Activated CD8-positive, alpha-beta memory T cell treated with anti-CD3 and anti-CD28 coated beads for 4 hours (primary cell): ENCODE measurements at regions not wholly inside any gene's neighbourhood (a gene's known extent, or its start where the extent isn't known, plus 50 kb on each side); places are given as distances from the start of the nearest gene placed in this dataset.

Source experiments
- DNase-seq, 2 donors: peaks; one replicate each; pipeline ENCODE4 v3.0.0-alpha.2; 2020; ENCODE audit warnings: low read depth in 2 of 2

DNA sequence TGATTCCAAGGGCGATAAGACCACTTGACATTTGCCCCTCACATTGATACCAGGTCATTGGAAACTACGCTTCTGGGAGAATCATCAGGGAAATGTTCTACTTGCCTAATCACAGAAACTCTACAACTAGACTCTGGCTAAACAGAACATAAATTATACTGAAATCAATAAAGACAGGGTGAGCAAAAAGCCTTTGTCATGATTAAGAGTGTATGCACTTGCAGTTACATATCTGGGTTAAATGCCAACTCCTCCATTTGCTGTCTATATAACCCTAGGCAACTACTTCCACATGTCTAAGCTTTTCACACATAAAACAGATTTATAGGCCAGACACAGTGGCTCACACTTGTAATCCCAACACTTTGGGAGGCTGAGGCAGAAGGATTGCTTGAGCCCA, 125.7 kb downstream of the PHLDA1 start:
- DNase-seq, result no peak

DNA sequence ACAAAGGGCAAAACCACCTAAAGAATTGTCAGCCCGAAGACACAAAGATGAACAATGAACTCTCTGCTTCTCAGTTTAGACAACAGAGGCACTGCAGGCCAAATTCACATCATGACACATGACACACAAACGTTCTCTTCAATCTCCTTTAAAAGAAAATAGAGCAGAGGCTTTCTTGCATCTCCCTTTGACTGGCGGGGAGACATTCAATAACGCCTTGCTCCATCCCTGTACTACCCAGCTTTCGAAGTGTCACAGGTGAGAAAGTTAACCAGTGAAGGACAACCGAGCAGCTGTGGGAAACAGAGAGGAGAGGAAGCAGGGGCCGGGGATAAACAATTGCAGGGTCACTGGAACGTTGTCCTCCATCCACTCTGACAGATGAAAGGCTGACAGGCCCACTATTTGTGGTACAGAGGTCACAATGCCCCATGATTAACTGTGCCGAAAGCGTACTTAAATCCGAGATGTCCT, 130.8 kb downstream of the PHLDA1 start:
- DNase-seq, result no peak

DNA sequence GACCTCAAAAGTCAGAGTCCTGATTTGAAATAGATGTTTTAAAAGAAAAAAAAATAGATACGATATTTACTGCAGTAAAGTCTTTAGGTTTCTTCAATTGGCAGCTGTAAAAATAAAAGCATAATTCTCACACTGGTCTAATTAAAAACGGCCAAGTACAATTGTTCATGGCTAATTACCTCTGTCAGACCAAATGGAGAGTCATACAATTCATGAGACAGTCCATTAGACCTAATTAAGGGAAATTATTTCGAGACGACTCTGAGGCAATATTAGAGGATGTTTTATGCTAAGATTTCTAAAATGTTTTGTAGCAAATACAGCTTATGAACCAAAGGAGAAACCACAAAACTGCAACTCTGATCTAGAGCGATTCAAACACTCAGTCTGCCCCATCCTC, 131.3 kb downstream of the PHLDA1 start:
- DNase-seq, result no peak

DNA sequence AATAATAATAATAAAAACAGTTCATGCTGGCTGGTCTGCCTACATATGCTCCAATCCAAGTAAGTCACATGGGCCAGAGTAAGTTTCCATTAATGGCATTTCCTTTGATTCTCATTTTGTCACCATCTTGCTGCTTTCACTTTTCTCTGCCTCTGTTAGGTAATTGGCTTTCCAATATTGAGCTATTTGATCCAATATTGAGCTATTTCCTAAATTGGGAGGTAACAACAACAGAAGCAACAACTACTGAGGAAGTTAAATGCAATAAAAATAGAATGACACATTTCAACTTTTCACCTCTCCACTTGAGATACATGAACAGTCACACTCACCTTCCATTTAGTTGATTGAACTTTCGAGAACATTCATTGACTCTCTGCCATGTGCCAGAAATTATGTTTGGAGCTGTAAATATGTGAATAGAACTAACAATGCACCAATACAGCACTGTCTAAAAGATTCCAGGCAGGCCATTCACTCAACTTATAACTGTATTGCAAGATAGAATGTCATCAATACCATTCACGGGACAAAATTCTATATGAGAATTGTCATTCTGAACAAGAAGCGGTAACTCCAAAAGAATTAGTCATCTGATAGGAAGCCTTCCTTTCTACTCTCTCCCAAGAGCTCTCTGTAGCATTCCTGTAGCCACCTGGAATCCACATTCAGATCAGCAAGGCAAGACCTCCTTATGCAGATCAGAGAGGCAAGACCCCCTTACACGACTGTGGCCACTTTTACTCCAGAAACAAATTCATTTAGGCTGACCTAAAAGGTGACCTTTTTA, 136.4 kb downstream of the PHLDA1 start:
- DNase-seq, result no peak

DNA sequence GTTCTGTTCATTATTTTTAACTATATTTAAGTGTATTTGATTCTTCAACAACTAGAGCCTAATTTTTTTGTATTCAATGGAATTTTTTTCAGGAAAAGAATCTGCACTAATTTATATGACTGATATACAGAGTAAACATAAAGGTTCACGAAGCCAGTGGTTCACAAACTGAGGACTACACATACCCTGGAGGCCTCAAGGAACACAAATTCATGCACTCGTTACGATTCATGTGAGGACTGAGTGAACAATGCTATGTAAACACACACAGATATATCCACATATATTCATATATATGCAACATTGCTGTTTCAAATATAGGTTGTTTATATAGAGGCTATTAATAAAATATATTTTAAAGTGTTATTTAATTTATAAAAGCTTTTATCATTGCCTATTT, 137.8 kb downstream of the PHLDA1 start:
- no peak for DNase-seq

DNA sequence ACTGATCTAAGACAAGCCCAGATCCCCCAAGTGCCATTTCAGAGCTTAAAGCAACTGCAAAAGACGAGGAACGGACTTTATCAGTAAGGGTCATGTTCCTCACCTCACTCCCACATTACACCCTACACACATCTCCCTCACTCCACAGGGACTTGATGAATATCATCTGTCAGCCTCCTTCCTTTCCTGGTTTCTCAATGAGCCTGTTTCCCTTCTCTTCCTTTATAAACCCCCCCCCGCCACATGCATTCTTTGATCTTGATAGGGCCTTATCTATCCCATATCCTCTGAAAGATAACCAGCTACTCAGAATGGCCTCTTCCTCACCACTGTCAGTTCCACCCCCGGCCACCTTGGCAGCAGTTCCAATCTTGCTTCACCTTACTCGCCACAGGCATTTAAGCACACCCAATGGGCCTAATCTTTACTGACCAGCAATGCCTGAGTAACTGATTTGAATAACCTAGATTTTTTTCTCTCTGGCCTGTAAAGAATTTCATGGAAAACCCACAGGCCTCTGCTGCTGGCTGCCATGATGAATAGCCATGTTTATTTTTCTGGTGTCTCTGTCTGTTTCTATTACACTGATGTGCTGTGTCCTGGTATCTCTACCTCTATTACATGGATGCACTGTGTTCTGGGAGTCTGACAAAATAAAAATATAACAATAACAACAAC, 138.7 kb downstream of the PHLDA1 start:
- no peak for DNase-seq

DNA sequence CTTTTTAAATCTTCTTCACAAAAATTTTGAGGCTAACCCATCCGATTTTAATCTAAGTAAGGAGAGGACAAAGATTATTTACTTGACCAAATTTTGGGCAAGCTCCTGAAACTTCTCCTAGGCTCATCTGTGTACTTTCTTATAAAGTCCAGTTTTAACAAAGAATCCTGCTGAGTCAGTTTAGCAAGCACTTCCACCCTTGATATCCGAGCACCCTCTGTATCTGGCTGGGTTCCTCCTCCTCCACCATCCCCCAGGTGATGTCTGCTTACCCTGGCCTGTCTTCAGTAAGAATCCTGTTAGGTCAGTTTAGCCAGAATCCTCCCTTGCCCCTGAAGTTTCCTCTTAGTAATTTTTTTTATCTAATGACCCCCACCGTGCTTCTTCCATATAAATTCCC, 140.5 kb downstream of the PHLDA1 start:
- DNase-seq, result no peak

DNA sequence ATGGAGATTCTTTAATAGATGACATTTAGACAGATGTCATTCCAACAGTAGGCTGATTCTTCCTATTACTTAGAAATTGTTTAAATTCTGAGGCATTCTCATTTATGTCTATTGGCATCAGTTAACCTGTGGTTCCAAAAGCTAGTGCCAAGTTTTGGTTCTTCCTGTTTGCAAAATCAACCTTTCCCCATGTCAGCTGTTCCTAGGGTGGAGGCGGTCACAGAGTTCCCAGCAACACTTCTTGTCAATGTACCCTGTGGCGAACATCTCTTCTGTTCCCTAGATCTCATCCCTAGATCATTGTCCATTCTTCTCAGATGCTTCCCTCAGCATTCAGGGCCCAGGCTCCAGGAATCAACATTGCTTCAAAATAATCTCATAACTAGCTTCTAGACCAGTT, 140.9 kb downstream of the PHLDA1 start:
- no peak for DNase-seq

DNA sequence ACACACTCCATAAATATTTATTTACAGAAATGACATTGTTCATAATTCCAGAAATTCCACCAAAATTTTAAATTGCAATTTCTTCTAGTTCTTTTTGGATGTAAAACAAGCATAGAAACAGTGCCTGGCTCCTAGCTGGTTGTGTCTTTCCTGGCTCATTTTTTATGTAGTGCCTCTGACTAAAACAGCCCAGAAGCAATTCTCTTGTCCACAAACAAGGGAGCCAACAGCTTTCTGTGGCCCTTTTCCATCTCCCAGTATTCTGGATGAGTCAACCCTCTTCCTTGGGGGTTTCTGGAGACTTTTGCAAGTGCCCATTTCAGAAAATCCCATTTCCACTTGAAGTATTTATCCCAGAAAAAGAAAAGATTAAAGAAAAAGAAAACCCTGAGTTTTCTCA, 141.4 kb downstream of the PHLDA1 start:
- no peak for DNase-seq

DNA sequence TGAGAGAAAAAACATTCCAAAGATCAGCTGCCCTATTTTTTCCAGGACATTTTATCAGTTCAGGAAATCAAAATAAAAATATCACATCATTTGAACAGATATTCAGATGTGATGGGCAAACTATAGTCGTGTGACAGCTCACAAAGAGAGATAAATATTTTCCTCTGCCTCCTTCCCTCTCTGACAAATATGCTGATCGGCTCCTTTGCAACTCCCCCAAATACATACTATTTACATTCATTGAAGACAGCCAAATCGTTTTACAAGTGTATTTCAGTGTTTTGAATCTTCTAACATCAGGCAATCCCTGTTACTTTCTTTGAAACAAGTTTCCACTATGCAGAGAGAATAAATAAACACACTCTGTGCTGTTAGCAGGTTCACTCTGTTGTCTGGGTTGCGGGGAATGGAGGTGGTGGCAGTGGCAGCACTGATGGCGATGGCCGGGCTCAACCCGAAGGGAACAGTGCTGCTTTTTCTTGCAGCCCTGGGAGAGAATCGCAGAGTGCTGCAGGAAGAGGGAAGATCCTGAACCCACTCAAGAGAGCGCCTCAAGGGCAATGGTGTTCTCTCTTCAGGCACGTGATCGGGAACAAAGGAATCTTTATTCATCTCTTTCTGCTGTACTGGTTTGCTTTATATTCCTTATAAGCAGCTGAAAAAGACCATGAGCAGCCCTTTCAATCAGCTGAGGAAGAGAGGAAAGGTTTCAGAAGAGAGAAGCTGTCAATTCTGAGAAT, 142.5 kb downstream of the PHLDA1 start:
- DNase-seq, result no peak

DNA sequence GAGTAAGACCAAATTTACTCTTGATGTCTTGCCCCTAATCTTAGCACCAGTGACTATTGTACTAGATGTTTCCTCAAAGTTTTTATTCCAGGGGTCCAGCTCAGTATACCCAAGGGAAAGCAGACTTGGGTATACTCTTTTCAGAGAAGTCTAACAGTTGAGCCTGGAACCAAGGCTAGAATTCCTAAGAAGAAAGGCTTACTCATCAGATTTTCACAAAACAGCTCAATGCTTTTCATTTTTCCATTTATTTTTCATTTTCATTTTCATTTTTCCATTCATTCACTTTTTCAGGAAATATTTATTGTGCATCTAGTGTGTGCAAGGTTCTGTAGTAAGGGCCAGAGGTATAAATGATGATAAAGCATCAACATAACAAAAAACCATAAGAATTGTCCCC, 143.2 kb downstream of the PHLDA1 start:
- DNase-seq, result no peak

DNA sequence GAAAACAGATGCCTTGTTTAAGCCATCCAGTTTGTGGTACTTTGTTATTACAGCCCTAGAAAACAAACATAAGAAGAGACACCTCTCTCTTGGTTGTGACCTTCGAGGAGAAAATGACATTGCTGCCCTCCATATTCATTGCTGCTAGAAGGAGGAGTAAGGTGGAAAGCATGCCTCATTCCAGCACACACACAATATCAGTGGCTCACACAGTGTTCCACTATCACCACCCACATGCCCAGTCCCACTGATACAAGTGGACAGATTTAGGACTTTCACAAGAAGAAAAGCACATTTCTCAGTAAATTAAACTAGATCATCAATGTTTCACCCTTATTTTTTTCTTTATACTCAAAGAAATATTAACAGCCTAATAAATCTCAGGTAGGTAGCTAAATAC, 143.6 kb downstream of the PHLDA1 start:
- no peak for DNase-seq

DNA sequence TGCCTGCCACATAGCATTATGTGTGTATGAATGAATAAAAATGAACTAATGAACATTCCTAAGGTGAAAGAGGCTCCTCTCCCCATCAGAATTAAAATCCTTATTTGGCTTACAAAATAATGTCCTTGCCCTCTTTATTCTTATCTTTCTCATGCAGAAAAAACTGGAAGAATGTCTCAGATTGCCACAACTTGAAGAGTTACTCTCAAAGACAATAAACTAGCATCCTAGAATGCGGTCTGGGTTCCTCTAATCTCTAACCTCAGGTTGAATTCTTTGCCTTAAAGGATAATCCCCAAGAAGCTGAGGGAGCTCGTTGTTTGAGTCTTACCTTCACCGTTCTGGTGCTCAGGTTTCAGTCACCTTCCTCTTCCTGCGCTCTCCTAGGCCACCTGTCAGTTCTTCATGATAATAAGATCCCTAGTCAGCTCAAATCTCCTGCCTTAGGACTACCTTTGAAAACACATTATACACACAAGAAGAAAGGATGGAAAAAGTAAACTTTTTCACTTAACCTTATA, 147.1 kb downstream of the PHLDA1 start:
- DNase-seq, result no peak

DNA sequence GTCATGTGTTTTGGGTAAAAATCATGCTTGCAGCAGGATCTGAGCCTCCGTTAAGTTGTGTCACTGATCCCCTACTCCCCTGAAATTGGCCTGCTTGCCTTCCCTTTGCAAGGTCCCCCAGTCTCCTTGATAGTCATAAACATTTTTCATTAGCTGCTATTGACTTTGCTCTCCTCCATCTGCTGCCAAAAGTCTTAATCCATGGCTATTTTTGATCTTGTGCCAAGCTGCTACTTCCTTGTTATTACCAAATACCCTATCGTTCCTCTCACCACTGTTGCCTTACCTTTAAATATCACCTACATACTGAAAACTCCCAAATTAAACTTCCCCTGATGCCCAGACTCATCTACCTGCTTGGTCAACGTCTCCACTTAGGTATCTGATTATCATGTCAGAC, 148.3 kb downstream of the PHLDA1 start:
- no peak for DNase-seq

DNA sequence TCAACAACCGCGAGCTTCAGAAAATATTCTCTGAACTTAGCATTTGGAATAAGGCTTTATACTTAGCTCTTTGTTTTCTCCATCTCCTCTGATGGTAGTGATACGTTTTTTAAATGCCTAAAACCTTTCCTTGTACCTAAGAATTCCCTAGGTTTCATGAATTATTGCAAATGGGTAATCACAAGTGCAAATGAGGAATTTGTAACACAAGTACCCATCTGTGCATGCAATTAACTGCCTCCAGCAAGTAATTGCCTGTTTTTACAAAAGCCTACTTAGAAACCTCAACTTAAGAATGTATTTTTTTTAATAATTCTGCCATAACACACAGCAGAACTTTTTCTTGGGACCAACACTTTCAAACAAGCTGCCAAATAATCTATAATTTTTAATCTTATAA, 149.2 kb downstream of the PHLDA1 start:
- DNase-seq, result no peak

DNA sequence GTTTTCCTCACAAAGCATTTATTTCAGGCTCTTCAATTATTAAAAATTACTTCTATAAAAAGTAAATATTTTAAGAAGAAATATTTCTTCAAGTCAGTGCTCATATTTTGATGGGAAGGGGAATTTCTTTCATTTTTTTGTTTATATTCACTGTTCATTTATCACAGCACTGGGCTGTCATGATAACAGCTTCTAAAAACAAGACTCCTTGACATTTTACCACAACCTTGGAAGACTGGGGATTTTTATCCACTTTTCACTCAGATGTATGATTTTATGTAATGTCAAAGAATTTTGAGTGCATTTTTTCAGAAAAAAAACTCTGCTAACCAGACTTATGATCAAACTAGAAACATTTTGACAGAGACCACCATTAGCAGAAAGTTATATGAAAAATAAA, 149.7 kb downstream of the PHLDA1 start:
- no peak for DNase-seq

DNA sequence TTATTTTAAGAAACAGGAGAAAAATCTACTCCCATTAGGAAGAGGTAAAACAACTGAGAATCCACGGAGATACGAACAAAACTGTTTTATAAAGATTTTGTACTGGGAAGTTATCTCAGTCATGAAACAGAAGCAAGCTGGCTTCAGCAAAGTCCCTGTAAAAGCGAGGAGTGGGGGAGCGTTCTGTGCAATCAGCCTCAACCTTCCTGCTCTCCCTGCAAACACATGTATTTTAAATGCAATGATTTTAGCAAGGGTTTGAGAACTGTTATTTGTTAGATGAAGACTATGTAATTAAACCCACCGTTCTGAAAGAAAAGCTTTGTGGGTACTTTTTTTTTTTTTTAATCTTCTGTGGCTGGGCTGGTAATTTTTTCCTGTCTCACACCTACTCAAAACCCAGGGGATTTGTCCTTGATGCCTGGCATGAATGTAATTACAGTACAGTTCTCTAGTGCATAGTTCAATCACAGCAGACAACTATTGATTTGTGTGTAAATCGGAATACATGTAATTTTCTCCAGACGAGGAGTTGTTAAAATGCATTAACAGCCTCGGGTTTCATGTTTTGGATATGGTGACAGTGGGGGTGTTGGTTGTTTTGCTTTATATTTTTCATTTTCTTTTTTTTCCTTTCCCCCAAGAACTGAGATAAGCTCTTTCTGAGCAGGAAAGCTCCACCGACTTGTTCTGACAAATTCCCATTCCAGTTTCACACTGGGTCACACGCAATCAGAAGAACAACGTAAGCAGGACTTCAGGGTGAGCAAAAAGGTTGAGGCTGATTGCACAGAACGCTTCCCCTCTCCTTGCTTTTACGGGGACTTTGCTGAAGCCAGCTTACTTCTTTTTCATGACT, 153.6 kb downstream of the PHLDA1 start:
- no peak for DNase-seq

DNA sequence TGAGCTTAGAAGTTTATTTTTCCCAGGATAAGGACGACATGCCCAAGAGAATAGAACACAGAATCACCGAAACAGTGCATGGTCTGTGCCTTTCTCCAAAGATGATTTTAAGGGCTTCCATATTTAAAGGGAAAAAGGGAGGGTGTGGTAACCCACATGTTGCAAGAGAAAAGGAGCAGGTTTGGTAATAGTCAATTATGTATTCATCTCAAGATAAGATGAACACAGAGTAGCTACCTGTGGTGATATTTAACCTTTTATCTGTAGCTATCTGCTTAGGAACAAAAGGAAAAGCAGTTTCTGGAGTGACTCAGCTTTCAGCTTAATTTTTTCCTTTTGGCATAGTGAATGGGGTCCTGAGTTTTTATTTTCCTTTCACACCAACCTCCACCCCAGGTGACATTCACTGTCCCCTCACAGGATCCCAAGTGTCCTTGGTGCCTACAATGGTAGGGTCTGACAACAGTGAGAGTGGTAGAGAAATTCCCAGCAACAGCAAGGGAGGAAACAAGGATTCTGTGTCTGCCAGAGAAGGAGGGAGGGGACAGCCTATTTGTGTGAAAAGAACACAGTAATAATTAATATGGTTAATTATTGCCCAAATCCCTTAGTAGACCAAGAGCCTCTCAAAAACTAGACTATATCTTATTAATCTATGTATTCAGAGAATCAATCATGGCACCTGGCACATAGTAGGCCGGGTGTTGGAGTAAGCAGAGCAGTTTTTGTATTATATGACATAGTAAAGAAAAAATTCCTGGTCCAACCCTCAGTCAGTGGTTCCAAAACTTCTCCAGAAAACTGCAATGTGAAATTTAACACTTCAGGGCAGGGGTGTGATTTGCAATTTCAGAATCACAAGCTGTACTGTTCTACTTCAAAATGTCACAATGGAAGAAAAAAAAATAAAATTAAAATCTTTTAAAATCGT, 154.5 kb downstream of the PHLDA1 start:
- DNase-seq, result no peak

DNA sequence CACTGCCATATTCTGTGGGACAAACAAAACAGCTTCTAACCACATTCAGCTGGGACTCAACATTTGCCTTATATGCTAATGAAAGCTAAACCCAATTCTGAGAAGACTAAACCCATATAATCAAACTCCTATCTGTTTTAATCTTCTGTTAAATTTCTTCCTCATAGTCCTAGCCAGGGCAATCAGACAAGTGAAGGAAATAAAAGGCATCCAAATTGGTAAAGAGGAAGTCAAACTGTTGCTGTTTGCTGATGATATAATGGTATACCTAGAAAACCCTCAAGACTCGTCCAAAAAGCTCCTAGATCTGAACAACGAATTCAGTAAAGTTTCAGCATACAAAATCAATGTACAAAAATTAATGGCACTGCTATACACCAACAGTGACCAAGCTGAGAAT, 157.1 kb downstream of the PHLDA1 start:
- DNase-seq, result no peak

DNA sequence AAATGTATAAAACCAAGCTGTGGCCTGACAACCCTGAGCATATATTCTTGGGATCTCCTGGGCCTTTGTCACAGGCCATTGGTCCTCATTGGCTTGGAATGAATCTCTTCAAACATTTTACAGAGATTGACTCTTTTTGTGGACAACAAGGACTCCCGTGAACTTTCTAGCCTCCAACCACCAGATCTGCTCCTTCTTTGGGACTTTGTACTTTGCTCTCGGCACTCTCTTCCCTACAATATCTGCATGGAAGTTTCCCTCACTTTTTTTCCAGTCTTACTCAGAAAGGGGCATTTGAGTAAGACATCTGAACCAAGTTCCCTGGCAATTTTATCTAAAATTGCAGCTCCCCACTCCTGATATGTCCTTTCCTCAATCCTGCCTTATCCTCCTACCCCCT, 158.8 kb downstream of the PHLDA1 start:
- no peak for DNase-seq

DNA sequence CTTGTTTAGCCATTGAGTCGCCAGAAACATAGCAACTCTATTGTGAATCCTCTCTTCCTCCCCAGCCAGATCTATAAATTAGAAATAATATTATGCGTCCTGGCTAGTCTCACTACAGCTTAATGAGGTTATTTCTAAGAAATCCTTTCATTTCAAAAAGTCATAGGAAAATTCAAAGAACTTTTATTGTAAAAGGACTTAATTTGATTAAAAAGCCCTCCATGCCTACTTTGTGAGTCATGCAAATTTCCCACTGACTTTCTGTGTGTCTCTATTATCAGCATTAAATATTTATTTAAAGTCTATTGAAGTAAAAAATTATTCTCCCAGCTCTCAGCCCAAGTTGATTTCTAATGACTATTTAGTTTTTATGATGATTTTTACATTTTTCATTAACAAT, 160.7 kb downstream of the PHLDA1 start:
- no peak for DNase-seq
